ENCODE measurements at regions not wholly inside any gene's neighbourhood (a gene's known extent, or its start where the extent isn't known, plus 50 kb on each side); places are given as distances from the start of the nearest gene placed in this dataset.

GRCh38 chr13:44011036-44011435, 131.3 kb downstream of the LACC1 start:
- TF ChIP-seq CTCF (IDR thresholded peaks at IDR 0.05): no peak
- H3K4me3 ChIP-seq (ENCODE audit: low read depth in 1 of 2, low read length in 1 of 2): no peak overlapping the region
- H3K27ac ChIP-seq: no peak overlapping the region
- no peaks in the 10 kb centered on the region for H3K27me3 ChIP-seq
- no peaks in the 10 kb centered on the region for H3K4me1 ChIP-seq (ENCODE audit: control insufficient read depth in 1 of 2, insufficient read depth in 1 of 2, low read depth in 1 of 2, low read length in 1 of 2)
- no peaks in the 10 kb centered on the region for H3K9me3 ChIP-seq
- H3K36me3 ChIP-seq: no peaks in the 10 kb centered on the region

- H3K9me3 ChIP-seq: no peaks in the 10 kb centered on the region
- H3K27ac ChIP-seq: no peak overlapping the region
Observed at GRCh38 chr13:44012910-44013757, 133.4 kb downstream of the LACC1 start.

GRCh38 chr13:44013758-44014291, 134.1 kb downstream of the LACC1 start:
- no peak overlapping the region for H3K27ac ChIP-seq
- H3K36me3 ChIP-seq: no peaks in the 10 kb centered on the region
- no peak for TF ChIP-seq CTCF (IDR thresholded peaks at IDR 0.05)

More at GRCh38 chr13:44012910-44013757, 133.4 kb downstream of the LACC1 start:
- no peak overlapping the region for H3K4me3 ChIP-seq (ENCODE audit: low read depth in 1 of 2, low read length in 1 of 2)
- TF ChIP-seq CTCF (IDR thresholded peaks at IDR 0.05): no peak
- H3K4me1 ChIP-seq (ENCODE audit: control insufficient read depth in 1 of 2, insufficient read depth in 1 of 2, low read depth in 1 of 2, low read length in 1 of 2): no peaks in the 10 kb centered on the region
- no peaks in the 10 kb centered on the region for H3K36me3 ChIP-seq
- H3K27me3 ChIP-seq: no peaks in the 10 kb centered on the region

GRCh38 chr13:44014501-44014900, 134.8 kb downstream of the LACC1 start:
- H3K9me3 ChIP-seq: no peaks in the 10 kb centered on the region
- no peak overlapping the region for H3K27ac ChIP-seq
- no peaks in the 10 kb centered on the region for H3K36me3 ChIP-seq
- TF ChIP-seq CTCF (IDR thresholded peaks at IDR 0.05): no peak
- no peaks in the 10 kb centered on the region for H3K27me3 ChIP-seq
- H3K4me3 ChIP-seq (ENCODE audit: low read depth in 1 of 2, low read length in 1 of 2): no peak overlapping the region
- H3K4me1 ChIP-seq (ENCODE audit: control insufficient read depth in 1 of 2, insufficient read depth in 1 of 2, low read depth in 1 of 2, low read length in 1 of 2): no peaks in the 10 kb centered on the region

More at GRCh38 chr13:44013758-44014291, 134.1 kb downstream of the LACC1 start:
- Histone ChIP-seq H3K4me3 (ENCODE audit: low read depth in 1 of 2, low read length in 1 of 2) (no peak overlapping the region), H3K27me3 (no peaks in the 10 kb centered on the region), H3K4me1 (ENCODE audit: control insufficient read depth in 1 of 2, insufficient read depth in 1 of 2, low read depth in 1 of 2, low read length in 1 of 2) (no peaks in the 10 kb centered on the region), H3K9me3 (no peaks in the 10 kb centered on the region)

- H3K36me3 ChIP-seq: no peaks in the 10 kb centered on the region
- no peaks in the 10 kb centered on the region for H3K27me3 ChIP-seq
- no peak for TF ChIP-seq CTCF (IDR thresholded peaks at IDR 0.05)
- H3K4me1 ChIP-seq (ENCODE audit: control insufficient read depth in 1 of 2, insufficient read depth in 1 of 2, low read depth in 1 of 2, low read length in 1 of 2): no peaks in the 10 kb centered on the region
- H3K9me3 ChIP-seq: no peaks in the 10 kb centered on the region
- H3K4me3 ChIP-seq (ENCODE audit: low read depth in 1 of 2, low read length in 1 of 2): no peak overlapping the region
- no peak overlapping the region for H3K27ac ChIP-seq
Observed at GRCh38 chr13:44015118-44015517, 135.4 kb downstream of the LACC1 start.

Data from neutrophil (primary cell).